Dermis microvascular lymphatic vessel endothelial cell (primary cell): ENCODE measurements at regions not wholly inside any gene's neighbourhood (a gene's known extent, or its start where the extent isn't known, plus 50 kb on each side); places are given as distances from the start of the nearest gene placed in this dataset.

Experiments used
- DNase-seq, 2 donors: peaks; one replicate each; pipeline versions ENCODE4 v3.0.0 to v3.0.0-alpha.2; 2010; ENCODE audit warnings: low read depth in 2 of 2

DNA sequence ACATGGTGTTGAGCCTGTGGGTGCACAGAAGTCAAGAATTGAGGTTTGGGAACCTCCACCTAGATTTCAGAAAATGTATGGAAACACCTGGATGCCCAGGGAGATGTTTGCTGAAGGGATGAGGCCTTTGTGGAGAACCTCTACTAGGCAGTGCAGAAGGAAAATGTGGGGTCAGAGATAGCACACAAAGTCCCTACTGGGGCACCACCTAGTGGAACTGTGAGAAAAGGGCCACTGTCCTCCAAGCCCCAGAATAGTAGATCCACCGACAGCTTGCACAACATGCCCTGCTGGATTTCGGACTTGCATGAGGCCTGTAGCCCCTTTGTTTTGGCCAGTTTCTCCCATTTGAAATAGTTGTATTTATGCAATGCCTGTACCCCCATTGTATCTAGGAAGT is 2027.3 kb downstream of the PCDH9 start:
- DNase-seq, result peak in 1 of 2 donors; percentile 16

DNA sequence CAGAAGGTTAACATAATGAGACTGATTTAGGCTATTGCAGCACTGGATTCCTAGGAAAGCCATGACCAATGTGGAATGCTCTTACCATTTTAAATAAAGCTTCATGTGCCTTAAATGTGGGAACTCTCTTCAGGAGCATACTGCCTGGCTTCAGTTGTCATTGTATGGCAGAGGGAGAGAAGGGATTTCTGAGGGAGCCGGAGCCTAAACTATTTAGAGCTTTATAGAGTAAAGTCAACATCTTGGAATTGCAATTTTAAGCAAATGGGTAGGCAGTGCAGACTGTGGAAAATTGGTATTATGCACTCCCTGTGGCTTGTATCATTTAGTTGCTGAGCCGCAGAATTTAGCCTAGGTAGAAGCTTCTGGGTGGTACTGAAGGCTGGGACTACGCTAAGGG is 2041.4 kb downstream of the PCDH9 start:
- DNase-seq, result no peak

DNA sequence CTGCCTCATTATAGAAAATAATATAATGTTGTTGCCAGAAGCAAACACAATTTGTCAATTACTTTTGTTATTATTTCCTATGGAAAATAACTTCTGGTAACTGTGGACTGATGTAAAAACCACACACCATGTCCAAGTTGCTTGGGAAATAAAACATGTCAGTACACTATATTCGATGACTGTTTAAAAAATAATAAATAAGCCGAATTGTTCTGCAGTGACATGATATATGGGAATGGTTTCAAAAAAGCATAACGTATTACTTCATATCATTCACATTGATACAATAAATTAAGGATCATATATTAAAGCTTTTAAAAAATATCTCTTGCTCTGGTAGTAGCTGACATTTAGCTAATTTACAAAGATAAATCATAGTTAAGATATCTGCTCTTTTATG is 2062.1 kb downstream of the PCDH9 start:
- no peak for DNase-seq

DNA sequence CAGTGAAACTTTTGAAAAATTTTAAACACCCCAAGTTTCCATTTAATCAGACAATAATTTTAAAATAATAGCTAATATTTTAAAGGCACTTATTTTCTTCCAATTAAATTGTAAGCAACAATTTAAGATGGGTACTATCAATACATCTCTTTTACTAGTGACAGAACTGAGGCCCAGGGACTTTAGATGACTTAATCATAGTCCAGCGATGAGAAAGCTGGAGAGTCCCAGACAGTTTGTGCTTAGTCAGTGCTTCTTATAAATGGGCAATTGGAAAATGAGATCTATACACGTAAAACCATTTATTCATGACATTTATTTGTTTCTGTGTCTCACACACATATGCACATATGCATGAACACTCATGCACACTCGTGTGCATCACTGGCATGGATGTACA is 2063.5 kb downstream of the PCDH9 start:
- DNase-seq, result no peak

DNA sequence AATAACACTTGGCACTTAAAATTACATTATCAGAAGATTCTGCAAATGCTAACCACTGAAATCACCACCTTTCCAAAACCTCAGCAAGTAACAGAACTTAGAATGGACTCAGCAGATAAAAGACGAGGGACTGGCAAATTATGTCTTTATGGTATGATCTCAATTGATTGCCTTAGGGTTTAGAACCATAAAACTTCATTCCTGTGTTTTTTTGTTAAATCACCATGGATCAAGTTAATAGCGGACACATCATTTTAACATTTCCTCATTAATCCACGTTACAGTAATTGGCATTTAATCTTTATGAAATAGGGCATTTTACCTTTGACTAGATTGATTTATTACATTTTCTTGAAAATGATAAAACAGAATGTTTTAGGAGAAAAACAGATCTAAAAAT is 2070.3 kb downstream of the PCDH9 start:
- DNase-seq, result no peak

DNA sequence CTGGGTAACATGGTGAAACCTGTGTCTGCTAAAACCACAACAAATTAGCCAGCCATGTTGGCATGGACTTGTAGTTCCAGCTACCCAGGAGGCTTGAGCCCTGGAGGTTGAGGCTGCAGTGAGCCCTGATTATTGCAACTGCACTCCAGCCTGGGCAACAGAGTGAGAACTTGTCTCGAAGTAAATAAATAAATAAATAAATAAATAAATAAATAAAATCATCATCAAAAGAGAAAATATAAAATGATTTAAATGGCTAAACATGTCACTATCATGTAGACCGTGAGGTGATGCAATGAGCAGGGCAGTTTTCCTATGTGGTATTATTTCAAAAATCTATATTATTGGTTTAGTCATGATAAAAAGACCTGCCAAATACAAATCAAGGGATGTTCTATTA is 2074.3 kb downstream of the PCDH9 start:
- DNase-seq, result no peak

DNA sequence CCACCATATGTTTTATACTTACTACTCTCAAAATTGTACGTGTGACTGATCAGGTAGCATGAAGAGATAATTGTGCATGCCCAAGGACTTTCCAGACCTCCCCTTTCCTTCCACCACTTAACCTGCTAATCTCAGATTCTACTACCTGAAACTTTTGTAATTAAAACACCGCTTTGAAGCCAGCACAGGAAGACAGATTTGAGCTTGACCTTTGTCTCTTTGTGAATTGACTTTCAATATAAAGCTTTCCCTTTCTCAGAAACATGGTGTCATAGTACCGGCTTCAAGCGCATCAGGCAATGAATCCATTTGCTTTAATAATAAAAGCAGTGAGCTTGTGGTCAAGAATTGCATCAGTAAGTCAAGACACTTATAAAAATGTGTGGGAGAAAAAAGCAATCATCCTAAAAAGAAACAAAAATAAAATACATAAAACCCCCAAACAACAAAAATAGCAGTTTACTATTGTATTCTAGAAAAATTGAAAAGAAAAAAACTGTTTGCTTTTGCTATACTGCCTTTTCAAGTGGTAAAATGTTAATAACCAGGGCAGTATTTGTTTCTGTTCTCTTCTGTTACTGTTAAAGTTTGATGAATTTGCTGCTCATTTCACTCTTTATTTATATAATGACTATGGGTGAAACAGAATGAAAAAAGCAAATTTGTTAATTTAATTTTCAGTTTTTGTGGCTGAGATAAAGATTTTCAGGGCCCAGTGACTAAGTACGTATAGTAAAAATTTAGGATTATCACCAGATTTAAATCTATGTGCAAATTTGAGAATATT is 2075.3 kb downstream of the PCDH9 start:
- no peak for DNase-seq

DNA sequence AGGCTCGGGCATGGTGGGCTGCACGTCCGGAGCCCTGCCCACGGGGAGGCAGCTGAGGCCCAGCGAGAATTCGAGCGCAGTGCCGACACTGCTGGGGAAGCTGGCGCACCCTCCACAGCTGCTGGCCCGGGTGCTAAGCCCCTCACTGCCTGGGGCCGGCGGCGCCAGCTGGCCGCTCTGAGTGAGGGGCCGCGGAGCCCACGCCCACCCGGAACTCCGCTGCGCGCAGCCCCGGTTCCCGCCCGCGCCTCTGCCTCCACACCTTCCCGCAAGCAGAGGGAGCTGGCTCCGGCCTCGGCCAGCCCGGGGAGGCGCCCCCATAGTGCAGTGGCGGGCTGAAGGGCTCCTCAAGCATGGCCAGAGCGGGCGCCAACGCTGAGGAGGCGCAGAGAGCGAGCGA is 2080.4 kb downstream of the PCDH9 start:
- no peak for DNase-seq

DNA sequence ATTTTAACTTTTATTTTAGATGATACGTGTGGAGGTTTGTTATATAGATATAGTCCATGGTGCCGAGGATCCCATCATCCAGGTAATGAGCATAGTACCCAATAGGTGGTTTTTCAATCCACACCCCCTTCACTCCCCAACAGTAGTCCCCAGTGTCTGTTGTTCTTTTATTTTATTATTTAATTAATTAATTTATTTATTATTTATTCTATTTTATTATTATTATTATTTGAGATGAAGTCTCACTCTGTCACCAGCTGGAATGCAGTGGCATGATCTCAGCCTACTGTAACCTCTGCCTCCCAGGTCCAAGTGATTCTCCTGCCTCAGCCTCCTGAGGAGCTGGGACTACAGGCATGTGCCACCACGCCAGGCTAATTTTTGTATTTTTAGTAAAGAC is 2086.2 kb downstream of the PCDH9 start:
- no peak for DNase-seq

DNA sequence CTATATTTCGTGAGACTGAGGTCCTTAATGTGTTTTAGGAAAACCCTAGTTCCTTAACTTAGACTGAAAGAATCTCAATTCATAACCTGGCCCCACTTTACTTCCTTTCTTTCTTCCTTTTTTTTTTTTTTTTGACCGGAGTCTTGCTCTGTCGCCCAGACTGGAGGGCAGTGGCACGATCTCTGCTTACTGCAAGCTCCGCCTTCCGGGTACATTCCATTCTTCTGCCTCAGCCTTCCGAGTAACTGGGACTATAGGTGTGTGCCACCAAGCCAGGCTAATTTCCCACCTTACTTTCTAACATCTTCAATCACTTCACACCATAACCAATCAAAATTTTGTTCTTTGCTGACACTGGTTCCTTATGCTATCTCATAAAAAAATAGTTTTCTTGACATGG is 2097.0 kb downstream of the PCDH9 start:
- DNase-seq, result peak in 1 of 2 donors; percentile 2

DNA sequence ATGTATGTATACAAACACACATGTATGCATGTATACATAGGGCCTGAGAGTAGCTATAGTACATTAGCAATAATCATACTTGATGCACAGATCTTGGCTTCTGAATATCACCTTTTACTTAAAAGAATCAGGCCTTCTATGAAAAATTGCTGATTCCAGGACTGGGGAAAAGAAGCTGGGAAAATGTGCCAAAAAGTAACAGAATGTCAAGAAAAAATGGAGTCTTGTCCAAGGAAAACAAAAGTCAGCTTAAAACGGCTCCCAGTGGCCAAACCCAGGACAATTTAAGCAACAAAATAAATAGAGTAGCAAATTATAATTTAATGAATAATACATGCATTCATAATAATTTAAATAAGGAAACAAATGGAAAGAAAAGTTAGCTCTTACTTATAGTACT is 2104.9 kb downstream of the PCDH9 start:
- no peak for DNase-seq

DNA sequence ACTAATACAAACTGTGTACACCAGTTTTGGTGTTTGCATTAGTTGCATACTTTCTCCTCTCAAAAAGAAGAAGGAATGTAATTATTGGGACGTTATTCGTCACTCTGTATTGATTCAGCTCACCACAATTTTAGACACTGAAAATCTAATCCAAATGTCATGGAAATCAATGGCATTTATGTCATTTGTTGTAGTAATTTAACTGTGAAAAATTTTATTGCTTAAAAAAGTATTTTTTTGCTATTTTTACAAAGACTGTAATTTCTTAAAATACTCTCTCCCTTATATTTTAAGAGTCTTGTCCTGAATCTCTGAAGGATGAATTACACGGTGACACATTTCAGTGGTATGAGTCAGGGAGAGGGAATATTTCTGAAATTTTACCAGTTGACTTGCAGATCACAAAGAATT is 2117.6 kb downstream of the PCDH9 start:
- DNase-seq, result no peak

DNA sequence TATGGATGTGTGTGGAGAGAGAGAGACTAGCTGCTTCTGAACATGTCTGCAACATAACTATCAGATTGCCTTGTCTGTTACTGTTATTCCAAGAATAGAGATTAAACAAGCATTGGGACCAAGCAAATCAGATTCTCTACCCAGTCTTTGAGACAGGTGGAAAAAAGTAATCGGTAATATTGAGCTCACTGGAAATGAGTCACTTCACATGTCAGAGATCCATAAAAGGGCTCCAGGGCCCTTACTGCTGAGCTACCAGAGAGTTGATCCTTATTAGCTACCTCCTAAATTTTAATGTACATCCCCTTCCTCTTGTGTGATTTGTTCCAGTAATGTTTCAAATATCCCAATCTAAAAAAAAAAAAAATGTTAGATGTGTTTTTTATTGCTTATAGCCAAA is 2118.0 kb downstream of the PCDH9 start:
- DNase-seq, result no peak

DNA sequence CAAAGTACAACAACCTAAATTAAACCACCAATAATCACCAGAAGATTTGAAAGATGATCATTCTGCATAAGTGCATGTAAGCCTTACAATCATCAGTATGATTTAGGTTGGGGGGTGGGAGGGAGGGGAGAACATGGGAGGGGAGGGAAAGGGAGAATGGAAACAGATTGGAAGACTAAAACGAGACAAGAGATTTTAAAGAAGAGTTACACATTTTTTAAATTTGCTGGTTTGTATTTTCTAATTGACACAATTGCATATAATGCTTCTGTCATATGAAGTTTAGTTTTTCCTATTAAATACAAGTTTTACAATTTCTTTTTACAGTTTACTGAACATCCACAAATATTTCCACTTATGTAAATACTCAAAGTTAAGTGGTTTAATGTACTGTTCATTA is 2118.9 kb downstream of the PCDH9 start:
- no peak for DNase-seq

DNA sequence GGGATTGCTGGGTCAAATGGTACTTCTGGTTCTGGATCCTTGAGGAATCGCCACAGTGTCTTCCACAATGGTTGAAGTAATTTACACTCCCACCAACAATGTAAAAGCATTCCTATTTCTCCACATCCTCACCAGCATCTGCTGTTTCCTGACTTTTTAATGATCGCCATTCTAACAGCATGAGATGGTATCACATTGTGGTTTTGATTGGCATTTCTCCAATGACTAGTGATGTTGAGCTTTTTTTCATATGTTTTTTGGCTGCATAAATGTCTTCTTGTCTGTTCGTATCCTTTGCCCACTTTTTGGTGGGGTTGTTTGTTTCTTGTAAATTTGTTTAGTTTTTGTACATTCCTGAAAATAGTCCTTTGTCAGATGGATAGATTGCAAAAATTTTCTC is 2125.7 kb downstream of the PCDH9 start:
- DNase-seq, result peak in 1 of 2 donors; percentile 61

DNA sequence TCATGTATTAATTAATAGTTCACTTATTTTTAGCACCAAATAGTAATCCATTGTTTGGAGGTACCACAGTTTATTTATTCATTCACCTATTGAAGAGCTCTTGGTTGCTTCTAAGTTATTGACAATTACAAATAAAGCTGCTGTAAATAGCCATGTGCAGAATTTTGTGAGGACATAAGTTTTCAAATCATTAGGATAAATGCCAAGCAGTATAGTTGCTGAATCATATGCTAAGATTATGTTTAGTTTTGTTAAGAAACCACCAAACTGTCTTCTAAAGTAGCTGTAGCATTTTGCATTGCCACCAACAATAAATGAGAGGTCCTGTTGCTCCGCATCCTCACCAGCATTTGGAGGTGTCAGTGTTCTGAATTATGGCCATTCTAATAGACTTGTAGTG is 2126.8 kb downstream of the PCDH9 start:
- no peak for DNase-seq

DNA sequence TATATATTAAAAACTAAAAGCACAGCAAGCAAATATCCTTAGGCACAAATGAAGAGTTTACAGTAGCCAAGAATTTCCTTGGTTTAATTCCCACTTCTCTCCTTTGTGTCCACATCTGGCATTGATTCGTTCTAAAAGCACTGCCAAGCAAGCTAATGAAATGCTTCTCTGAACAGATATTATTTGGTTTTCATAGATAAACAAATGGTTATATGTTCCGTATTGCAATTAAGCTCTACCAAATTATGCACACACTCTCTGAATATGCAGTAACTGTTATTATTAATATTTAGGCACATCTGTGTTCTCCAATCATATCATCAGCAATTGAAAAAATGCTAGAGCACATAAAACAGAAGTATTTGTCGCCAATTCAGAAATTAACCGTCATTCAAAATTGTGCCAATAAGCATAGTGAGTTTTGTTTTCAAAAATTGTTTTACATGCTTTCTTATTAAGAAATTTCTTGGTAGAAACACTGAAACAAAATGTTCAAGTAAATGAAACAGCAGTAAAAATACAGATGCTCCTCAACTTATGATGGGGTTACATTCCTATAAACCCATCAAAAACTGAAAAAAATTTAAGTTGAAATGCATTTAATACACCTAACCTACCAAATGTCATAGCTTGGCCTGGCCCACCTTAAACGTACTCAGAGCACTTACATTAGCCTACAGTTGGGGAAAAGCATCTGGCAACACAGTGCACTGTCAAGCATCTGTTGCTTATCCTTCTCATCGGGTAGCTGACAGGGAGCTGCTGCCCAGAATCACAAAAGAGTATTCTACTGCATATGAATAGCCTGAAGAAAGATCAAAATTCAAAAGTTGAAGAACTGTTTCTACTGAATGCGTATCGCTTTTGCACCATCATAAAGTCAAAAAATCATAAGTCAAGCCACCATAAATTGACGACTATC is 2134.7 kb downstream of the PCDH9 start:
- DNase-seq, result no peak

DNA sequence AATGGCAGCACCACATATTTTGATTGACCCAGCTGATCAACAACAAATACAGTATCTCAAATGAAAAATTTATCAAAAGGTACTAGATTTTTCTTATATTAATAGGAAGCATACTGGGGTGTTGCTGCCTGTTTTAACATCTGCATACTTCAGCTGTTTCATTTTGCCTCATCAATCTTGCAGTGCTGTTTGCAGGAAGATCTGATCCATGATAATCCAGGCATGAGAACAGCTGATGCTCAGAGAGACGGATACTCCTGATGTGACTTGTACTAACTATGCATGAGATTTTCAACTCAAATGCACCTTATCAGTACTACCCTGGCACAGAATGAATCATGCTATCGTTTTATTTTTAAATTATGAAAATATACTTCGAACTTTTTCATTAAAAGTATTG is 2136.8 kb downstream of the PCDH9 start:
- no peak for DNase-seq

DNA sequence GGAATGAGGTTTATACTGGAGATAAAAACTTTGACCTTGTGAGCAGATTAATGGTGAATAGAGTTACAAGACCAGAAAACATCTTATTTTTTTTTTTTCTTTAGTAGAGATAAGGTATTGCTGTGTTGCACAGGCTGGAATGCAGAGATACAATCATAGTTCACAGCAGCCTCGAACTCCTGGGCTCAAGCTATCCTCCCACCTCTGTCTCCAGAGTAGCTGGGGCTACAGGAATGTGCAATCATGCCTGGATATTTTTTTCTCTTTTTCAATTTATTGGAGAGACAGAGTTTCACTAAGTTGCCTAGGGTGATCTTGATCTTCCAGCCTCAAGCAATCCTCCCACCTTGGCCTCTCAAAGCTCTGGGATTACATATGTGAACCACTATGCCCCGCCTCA is 2139.1 kb downstream of the PCDH9 start:
- no peak for DNase-seq

DNA sequence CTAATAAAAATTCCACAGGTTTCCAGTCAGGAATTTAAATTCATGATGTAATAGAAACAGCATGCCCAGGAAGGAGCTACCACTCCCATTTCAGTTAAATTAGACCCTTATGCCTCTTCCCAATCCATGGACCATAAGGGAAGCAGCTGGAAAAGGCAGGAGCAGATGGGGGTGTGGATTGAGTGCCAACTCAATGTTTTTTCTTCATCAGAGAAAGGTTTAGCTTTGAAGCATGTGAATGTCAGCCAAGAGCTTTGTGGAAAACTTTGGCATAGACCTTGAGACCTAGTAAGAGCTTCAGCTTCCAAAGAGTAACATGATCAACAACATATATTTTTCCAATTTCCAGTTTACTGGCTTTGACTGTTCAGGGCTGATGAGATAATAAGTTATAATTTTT is 2139.9 kb downstream of the PCDH9 start:
- no peak for DNase-seq

DNA sequence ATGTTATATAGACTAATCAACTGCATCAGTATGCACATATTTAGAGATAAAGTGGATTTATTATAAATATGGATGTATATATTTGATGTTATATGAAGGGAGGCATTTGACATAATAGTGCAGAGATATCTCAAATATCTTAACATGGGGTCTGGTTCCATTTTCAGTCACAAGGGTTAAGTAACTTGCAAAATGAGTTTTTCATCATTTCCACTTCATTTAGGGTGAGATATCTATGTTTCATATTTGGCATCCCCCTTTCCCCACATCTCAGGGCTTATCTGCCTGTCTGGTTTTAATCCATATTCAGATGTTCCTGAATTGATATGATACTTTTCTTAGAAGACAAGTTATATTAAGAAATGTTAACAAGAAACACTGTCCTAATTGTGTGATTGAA is 2141.2 kb downstream of the PCDH9 start:
- no peak for DNase-seq

DNA sequence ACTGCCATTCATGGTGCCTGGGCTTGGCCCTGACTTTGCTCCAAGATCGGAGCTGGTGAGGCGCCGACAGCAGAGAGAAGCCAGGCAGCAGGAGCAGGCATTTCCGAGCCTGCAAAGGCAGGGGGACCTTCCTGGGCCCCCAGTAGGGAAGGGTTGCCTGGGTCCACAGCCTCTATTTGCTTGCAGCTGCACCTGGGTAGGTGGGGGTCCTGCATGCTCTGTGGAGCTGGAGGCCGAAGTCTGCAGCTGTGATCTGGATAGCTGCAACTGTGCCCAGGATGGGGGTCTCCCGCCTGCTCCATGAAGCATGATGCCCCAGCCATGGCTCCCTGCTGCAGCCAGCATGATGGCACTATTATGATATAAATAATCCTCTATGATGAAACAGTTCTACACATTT is 2144.2 kb downstream of the PCDH9 start:
- DNase-seq, result no peak

DNA sequence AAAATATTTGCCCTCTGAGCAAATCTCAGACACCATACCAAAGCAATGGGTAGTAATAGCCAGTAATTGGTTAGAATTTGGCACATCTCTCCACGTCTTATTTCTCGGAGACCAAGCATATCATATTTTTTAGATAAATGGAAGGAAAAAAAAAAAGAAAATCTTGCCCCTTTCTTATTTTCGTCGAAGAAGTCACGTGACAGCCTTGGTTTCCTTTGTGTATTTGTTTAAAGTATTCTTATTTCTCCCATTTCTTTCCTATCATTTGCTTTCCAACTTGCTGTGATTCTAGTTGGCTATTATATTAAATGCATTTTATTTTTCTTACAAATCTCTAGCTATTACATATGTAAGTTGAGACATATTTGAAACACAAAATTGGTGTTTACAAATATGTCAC is 2155.9 kb downstream of the PCDH9 start:
- no peak for DNase-seq
